OCI-LY3 (cell line): ENCODE measurements at regions not wholly inside any gene's neighbourhood (a gene's known extent, or its start where the extent isn't known, plus 50 kb on each side); places are given as distances from the start of the nearest gene placed in this dataset.

Source experiments
- H2AFZ ChIP-seq: fragments of 200-600, 300-600 bp; shearing (Covaris generic); 2 replicates; pipeline ENCODE4 v1.6.0; 2014; ENCODE audit warnings: antibody characterized with exemption, low read depth, low read length
- H3K27ac ChIP-seq: fragments of 200-600, 300-600 bp; sonication (generic); 2 replicates; pipeline ENCODE4 v1.5.1; 2014; ENCODE audit warnings: mild to moderate bottlenecking, low read length, moderate library complexity, mixed read lengths
- H3K27me3 ChIP-seq: fragments of 200-600, 300-600 bp; sonication (generic); 2 replicates; pipeline ENCODE4 v1.6.1; 2014; ENCODE audit warnings: low read depth, low read length, mixed read lengths
- H3K36me3 ChIP-seq: fragments of 200-600, 300-600 bp; sonication (generic); replicated peaks from 2 replicates; pipeline ENCODE3; 2014; ENCODE audit warnings: low read depth, low read length, mixed read lengths
- H3K4me1 ChIP-seq: fragments of 300-600, 200-600 bp; sonication (generic); 2 replicates; pipeline ENCODE4 v1.6.1; 2014; ENCODE audit warnings: low read length, mixed read lengths
- H3K4me2 ChIP-seq: fragments of 200-600, 300-600 bp; sonication (generic); 2 replicates; pipeline ENCODE4 v1.6.1; 2014; ENCODE audit warnings: low read length, mixed read lengths
- H3K4me3 ChIP-seq: fragments of 300-600, 200-600 bp; sonication (generic); 2 replicates; pipeline ENCODE4 v1.5.1; 2014; ENCODE audit warnings: antibody characterized with exemption, mild to moderate bottlenecking, low read length, moderate library complexity
- H3K79me2 ChIP-seq: fragments of 300-600, 200-600 bp; shearing (Covaris generic); 2 replicates; pipeline ENCODE4 v1.6.1; 2014; ENCODE audit warnings: mild to moderate bottlenecking, low read length, mixed read lengths
- H3K9ac ChIP-seq: fragments of 300-600, 200-600 bp; shearing (Covaris generic); 2 replicates; pipeline ENCODE4 v1.6.0; 2014; ENCODE audit warnings: mild to moderate bottlenecking, low read length, moderate library complexity
- H3K9me3 ChIP-seq: fragments of 200-600, 300-600 bp; shearing (Covaris generic); 2 replicates; pipeline ENCODE4 v1.6.1; 2014; ENCODE audit warnings: low read length, mixed read lengths; ENCODE audit not compliant: insufficient read depth
- H4K20me1 ChIP-seq: fragments of 200-600, 300-600 bp; sonication (generic); 2 replicates; pipeline ENCODE4 v1.6.1; 2016; ENCODE audit warnings: low read length, mixed read lengths; ENCODE audit not compliant: insufficient read depth
- CTCF ChIP-seq: fragments of 200-600, 300-600 bp; sonication (generic); IDR thresholded peaks from 2 replicates; pipeline ENCODE4 v1.5.1; 2014; ENCODE audit warnings: antibody characterized with exemption, low read length, low read depth
- EZH2phosphoT487 ChIP-seq: fragments of 200-600 bp; shearing (Covaris generic); IDR thresholded peaks from 2 replicates; pipeline ENCODE4 v1.6.1; 2018; ENCODE audit warnings: antibody characterized with exemption, mixed run types, low read depth

- Histone ChIP-seq H3K4me2 (no peak overlapping the region), H3K9ac (no peak overlapping the region), H3K27me3 (peaks cover 2% of the 10 kb centered on the region; the same call in 1 of the 2 replicates), H3K79me2 (no peaks in the 10 kb centered on the region), H3K9me3 (no peaks in the 10 kb centered on the region), H3K36me3 (no peaks in the 10 kb centered on the region), H2AFZ (no peak overlapping the region), H3K4me3 (no peak overlapping the region), H4K20me1 (no peaks in the 10 kb centered on the region), H3K27ac (no peak overlapping the region), H3K4me1 (peaks cover 6% of the 10 kb centered on the region)
- TF ChIP-seq CTCF: no peak
- TF ChIP-seq EZH2phosphoT487: no peak
Measured at GRCh38 chr5:98433022-98433421, 340.4 kb upstream of the RGMB start.

GRCh38 chr5:98433673-98434072 lies 339.8 kb upstream of the RGMB start:
- Histone ChIP-seq H3K27ac (no peak overlapping the region), H3K27me3 (no peaks in the 10 kb centered on the region; the same call in 1 of the 2 replicates), H3K36me3 (no peaks in the 10 kb centered on the region), H3K4me1 (peaks cover 4% of the 10 kb centered on the region), H3K9ac (no peak overlapping the region), H2AFZ (no peak overlapping the region), H3K4me2 (no peak overlapping the region), H3K79me2 (no peaks in the 10 kb centered on the region), H3K4me3 (no peak overlapping the region), H3K9me3 (no peaks in the 10 kb centered on the region), H4K20me1 (no peaks in the 10 kb centered on the region)
- no peak for TF ChIP-seq EZH2phosphoT487
- TF ChIP-seq CTCF: no peak

GRCh38 chr5:98436667-98437066 lies 336.8 kb upstream of the RGMB start:
- Histone ChIP-seq H3K9ac (no peak overlapping the region), H3K4me3 (no peak overlapping the region), H4K20me1 (no peaks in the 10 kb centered on the region), H3K27me3 (no peaks in the 10 kb centered on the region), H3K79me2 (no peaks in the 10 kb centered on the region), H3K4me1 (no peaks in the 10 kb centered on the region), H3K9me3 (no peaks in the 10 kb centered on the region), H3K4me2 (no peak overlapping the region), H3K27ac (no peak overlapping the region), H2AFZ (no peak overlapping the region), H3K36me3 (no peaks in the 10 kb centered on the region)
- TF ChIP-seq EZH2phosphoT487 (no peak), CTCF (no peak)

- Histone ChIP-seq H4K20me1 (no peaks in the 10 kb centered on the region), H3K4me3 (no peak overlapping the region)
Measured at GRCh38 chr5:98442448-98442847, 331.0 kb upstream of the RGMB start.

More at GRCh38 chr5:98442448-98442847, 331.0 kb upstream of the RGMB start:
- Histone ChIP-seq H3K4me1 (no peaks in the 10 kb centered on the region), H3K79me2 (no peaks in the 10 kb centered on the region), H3K27ac (no peak overlapping the region), H3K9me3 (no peaks in the 10 kb centered on the region), H2AFZ (no peak overlapping the region), H3K27me3 (no peaks in the 10 kb centered on the region), H3K4me2 (no peak overlapping the region), H3K9ac (no peak overlapping the region), H3K36me3 (no peaks in the 10 kb centered on the region)
- TF ChIP-seq CTCF: no peak
- no peak for TF ChIP-seq EZH2phosphoT487
